Astrocyte (in vitro differentiated cells and primary cell): ENCODE measurements at regions not wholly inside any gene's neighbourhood (a gene's known extent, or its start where the extent isn't known, plus 50 kb on each side); places are given as distances from the start of the nearest gene placed in this dataset.

Experiments used
- EZH2 ChIP-seq: IDR thresholded peaks from 2 replicates; pipeline ENCODE4 v1.6.1; 2012; ENCODE audit warnings: mild to moderate bottlenecking, low read length, inconsistent platforms; ENCODE audit not compliant: insufficient read depth
- TF ChIP-seq, protein P1 (sequence below): IDR thresholded peaks from 2 replicates; pipeline ENCODE4 v1.5.1; 2011; ENCODE audit warnings: low read depth, mild to moderate bottlenecking, inconsistent platforms, low read length, moderate library complexity; ENCODE audit not compliant: insufficient read depth

DNA sequence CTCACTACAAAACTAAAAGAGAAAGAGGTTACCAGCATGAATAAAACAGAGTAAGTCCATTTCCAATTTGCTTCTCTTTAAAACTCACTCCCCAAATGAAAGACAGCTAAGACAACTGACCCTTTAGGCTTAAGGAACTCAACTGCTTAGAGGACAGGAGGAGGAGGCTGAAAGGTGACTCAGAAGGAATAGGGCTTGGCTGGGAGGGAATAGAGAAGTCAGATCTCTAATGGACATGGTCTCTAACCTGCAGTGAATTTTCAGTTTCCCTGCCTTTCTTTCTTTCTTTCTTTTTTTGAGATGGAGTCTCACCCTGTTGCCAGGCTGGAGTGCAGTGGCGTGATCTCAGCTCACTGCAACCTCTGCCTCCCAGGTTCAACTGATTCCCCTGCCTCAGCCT, 261.8 kb upstream of the CLINT1 start:
- TF ChIP-seq, protein P1, sequence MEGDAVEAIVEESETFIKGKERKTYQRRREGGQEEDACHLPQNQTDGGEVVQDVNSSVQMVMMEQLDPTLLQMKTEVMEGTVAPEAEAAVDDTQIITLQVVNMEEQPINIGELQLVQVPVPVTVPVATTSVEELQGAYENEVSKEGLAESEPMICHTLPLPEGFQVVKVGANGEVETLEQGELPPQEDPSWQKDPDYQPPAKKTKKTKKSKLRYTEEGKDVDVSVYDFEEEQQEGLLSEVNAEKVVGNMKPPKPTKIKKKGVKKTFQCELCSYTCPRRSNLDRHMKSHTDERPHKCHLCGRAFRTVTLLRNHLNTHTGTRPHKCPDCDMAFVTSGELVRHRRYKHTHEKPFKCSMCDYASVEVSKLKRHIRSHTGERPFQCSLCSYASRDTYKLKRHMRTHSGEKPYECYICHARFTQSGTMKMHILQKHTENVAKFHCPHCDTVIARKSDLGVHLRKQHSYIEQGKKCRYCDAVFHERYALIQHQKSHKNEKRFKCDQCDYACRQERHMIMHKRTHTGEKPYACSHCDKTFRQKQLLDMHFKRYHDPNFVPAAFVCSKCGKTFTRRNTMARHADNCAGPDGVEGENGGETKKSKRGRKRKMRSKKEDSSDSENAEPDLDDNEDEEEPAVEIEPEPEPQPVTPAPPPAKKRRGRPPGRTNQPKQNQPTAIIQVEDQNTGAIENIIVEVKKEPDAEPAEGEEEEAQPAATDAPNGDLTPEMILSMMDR = no peak
- no peak for TF ChIP-seq EZH2
